ENCODE measurements at regions not wholly inside any gene's neighbourhood (a gene's known extent, or its start where the extent isn't known, plus 50 kb on each side); places are given as distances from the start of the nearest gene placed in this dataset.

- no peak overlapping the region for H2BK15ac ChIP-seq (ENCODE audit: low read length)
- H4K5ac ChIP-seq (ENCODE audit: insufficient read length, low read depth, low read length) = no peak overlapping the region
- no peak overlapping the region for H3K4me3 ChIP-seq (ENCODE audit: extremely low read depth in 1 of 4, insufficient read depth in 2 of 4, low read depth in 3 of 4, low read length in 4 of 4)
- no peak overlapping the region for H3K27ac ChIP-seq (ENCODE audit: low read depth, low read length)
- H4K20me1 ChIP-seq (replicated peaks in 1 of 2; ENCODE audit: control insufficient read depth in 1 of 2, insufficient read depth in 2 of 2, low read length in 2 of 2) = peaks cover 0 to 2% of the 10 kb centered on the region in 2 experiments
- H3K27me3 ChIP-seq (replicated peaks in 1 of 4; ENCODE audit: control insufficient read depth in 3 of 4, extremely low read depth in 1 of 4, insufficient read depth in 3 of 4, low read length in 3 of 4) = no peaks in the 10 kb centered on the region
- H3K4ac ChIP-seq (replicated peaks; ENCODE audit: insufficient read length, low read depth, low read length) = no peak overlapping the region
- ChIA-PET POLR2A (ENCODE audit: partially characterized antibody) (no interaction called here), CTCF (ENCODE audit: partially characterized antibody) (no interaction called here)
- no peaks in the 10 kb centered on the region for H3K4me1 ChIP-seq (replicated peaks in 1 of 4; ENCODE audit: control insufficient read depth in 3 of 4, insufficient read depth in 4 of 4, low read length in 3 of 4)
- H2BK5ac ChIP-seq (ENCODE audit: low read depth, low read length) = no peak overlapping the region
- H3K9me3 ChIP-seq (ENCODE audit: insufficient read depth in 2 of 2, low read depth in 1 of 2, low read length in 1 of 2) = no peaks in the 10 kb centered on the region
- DNase-seq (ENCODE audit: low read depth in 1 of 2, low spot score in 2 of 2) (no peak), FAIRE-seq (no peak)
- no peak overlapping the region for H2BK12ac ChIP-seq (ENCODE audit: low read depth, low read length)
- no peaks in the 10 kb centered on the region for H3K79me1 ChIP-seq (ENCODE audit: low read depth, low read length)
- TF ChIP-seq GABPA (IDR thresholded peaks at IDR 0.05; ENCODE audit: borderline replicate concordance, insufficient read depth, low read length) (no peak), PHF8 (conservative IDR thresholded peaks at IDR 0.05; ENCODE audit: low read depth, low read length) (no peak), FOSL1 (IDR thresholded peaks at IDR 0.05; ENCODE audit: insufficient read depth, low read depth, low read length) (no peak), CBX5 (IDR thresholded peaks at IDR 0.05; ENCODE audit: low read depth, low read length) (no peak), SP2 (IDR thresholded peaks at IDR 0.05; ENCODE audit: low read length) (no peak), SP1 (IDR thresholded peaks at IDR 0.05; ENCODE audit: low read depth, low read length) (no peak), TAF1 (IDR thresholded peaks at IDR 0.05; ENCODE audit: low read depth, low read length) (no peak), TCF12 (IDR thresholded peaks at IDR 0.05; ENCODE audit: low read depth, low read length) (no peak), CTBP2 (IDR thresholded peaks at IDR 0.05; ENCODE audit: borderline replicate concordance, insufficient read depth, insufficient read length, low read length) (no peak)
- no peak overlapping the region for H2BK120ac ChIP-seq (replicated peaks; ENCODE audit: low read depth, low read length)
- H4K8ac ChIP-seq (ENCODE audit: extremely low read depth, insufficient read depth, low read length) = no peak overlapping the region
- H2AK5ac ChIP-seq (ENCODE audit: low read depth, low read length) = no peak overlapping the region
- no peak overlapping the region for H3K9ac ChIP-seq (replicated peaks in 1 of 4; ENCODE audit: extremely low read depth in 1 of 4, low read depth in 3 of 4, low read length in 3 of 4)
- no peak overlapping the region for H3K18ac ChIP-seq (ENCODE audit: extremely low read depth, low read length)
- no peak overlapping the region for H3K23ac ChIP-seq (ENCODE audit: insufficient read length)
- no peaks in the 10 kb centered on the region for H3K23me2 ChIP-seq (ENCODE audit: low read depth, low read length)
- H3K56ac ChIP-seq (replicated peaks; ENCODE audit: insufficient read length, low read depth, low read length) = no peak overlapping the region
- WGBS, 2 experiments (ENCODE audit: extremely low coverage in 1 of 2, insufficient coverage in 1 of 2, insufficient read length in 1 of 2, insufficient replicate concordance in 2 of 2, low coverage in 1 of 2, low lambda C conversion rate in 2 of 2, missing lambda C conversion rate in 1 of 2) = 0% methylated on average over 1 of the region's 1 CpG; no CpG with 5 or more reads in 1 of the 2 experiments
- no peak overlapping the region for H4K91ac ChIP-seq (replicated peaks; ENCODE audit: insufficient read length, low read length)
- H2BK20ac ChIP-seq (ENCODE audit: low read length) = no peak overlapping the region
- no peak overlapping the region for H2AFZ ChIP-seq (ENCODE audit: low read length)
- H3K79me2 ChIP-seq (ENCODE audit: control insufficient read depth in 1 of 2, insufficient read depth in 2 of 2, low read length in 2 of 2) = no peaks in the 10 kb centered on the region
- H3K4me2 ChIP-seq (ENCODE audit: insufficient read depth in 1 of 2, low read depth in 2 of 2, low read length in 2 of 2) = no peak overlapping the region
- H3K14ac ChIP-seq (ENCODE audit: insufficient read length) = no peak overlapping the region
- H3K36me3 ChIP-seq (ENCODE audit: control insufficient read depth in 2 of 4, insufficient read depth in 4 of 4, low read length in 3 of 4) = no peaks in the 10 kb centered on the region
Observed at GRCh38 chr3:3635109-3635508, 164.1 kb upstream of the LRRN1 start.

Data from H1 (cell line).